GM19438 (cell line): ENCODE measurements at regions not wholly inside any gene's neighbourhood (a gene's known extent, or its start where the extent isn't known, plus 50 kb on each side); places are given as distances from the start of the nearest gene placed in this dataset.
"Not testable (repeated sequence)": the region's sequence is repeated elsewhere in the genome, so short reads cannot be mapped to it uniquely, and the experiment has no call there.

Source experiments
- ATAC-seq: cut with Tn5 transposase; IDR thresholded peaks from one replicate; pipeline ENCODE4 v1.9.1; 2021; ENCODE audit warnings: low read depth; ENCODE audit not compliant: unreplicated experiment

DNA sequence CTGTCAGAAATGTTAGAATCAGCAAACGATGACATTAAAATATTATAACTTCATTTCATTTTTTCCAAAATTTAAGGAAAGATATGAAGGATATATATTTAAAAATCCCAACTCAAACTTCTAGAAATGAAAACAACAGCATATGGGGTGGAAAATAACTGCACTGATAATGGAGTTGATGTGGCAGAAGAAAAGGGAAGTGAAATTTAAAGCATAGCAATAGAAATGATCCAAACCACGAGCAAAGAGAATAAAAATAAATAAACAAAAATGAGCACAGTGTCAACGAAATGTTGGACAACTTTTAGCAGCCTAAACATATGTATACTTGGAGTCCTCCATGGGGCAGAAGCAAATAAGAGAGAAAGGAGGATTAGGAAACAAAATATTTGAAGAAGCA, 280.2 kb downstream of the KCNJ3 start:
- no peak for ATAC-seq

DNA sequence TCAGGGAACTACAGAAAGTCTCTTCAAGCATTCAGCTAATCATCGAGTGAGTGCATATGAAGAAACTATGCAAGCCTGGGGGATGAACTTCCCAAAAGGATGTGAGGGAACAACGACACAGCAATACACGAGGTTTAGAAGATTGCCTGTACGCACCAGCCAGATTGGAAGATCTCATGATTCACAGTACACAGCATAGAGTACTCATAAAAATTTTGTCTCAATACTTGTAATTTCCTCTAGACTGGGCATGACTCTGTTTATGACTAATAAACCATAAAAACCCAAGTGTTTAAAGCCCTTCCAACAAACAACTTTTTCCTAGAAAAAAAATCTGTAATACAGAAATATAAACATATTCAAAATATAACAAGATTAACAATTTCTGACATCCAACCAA, 279.7 kb downstream of the KCNJ3 start:
- ATAC-seq = no peak

DNA sequence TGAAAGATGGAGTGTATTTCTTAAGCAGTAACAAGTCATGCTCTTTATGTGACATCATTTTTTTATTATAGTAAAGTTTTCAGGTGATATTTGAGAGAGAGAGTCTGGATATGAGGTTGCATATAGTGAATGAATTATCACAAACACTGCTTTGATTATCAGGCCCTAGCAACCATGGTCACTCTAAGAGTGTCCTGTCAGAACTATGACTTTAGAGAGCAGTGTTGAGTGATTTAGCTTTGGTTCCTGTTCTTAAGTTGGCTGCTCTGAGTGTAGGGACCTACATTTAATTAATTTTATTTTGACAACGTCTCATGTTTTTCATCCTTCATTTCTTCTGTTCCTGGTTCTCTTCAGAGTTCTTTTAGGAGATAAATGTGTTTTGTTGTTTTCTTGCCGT, 275.5 kb downstream of the KCNJ3 start:
- ATAC-seq = no peak

DNA sequence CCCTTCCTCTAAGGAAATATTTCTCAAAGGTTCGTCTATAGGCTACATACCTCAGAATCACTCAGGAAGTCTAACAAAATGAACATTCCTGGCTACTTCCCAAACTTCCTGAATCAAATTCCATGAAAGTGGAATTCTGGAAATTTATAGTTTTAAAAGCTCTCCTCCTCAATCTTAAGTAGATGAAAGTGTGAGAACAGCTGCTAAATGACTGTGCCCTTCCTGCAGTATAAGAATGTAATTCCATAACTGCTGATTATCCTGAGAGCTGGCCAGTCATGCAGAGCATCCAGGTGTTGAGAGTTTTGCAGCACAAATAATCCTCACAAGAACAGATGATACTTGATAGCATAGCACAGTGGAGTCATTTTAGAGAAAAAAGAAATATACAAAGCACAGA, 265.0 kb downstream of the KCNJ3 start:
- no peak for ATAC-seq

DNA sequence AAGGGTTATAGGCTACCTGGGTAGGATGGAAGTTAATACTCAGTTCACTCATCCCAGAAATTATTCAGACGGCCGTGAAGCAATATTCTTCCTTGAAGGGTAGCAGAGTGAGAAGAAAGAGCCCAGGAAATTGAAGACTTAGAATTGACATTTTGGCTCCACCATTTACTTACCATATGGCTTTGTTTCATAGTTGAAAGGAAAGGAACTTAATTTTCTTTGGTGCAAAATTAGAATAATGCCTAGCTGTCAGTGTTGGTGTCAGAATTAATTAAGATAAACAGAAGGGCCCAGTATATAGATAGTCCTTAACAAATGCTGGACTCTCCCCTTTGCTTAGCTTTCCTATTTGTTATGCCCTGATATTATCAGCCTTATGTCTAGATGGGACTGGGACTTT, 263.2 kb downstream of the KCNJ3 start:
- ATAC-seq = no peak

DNA sequence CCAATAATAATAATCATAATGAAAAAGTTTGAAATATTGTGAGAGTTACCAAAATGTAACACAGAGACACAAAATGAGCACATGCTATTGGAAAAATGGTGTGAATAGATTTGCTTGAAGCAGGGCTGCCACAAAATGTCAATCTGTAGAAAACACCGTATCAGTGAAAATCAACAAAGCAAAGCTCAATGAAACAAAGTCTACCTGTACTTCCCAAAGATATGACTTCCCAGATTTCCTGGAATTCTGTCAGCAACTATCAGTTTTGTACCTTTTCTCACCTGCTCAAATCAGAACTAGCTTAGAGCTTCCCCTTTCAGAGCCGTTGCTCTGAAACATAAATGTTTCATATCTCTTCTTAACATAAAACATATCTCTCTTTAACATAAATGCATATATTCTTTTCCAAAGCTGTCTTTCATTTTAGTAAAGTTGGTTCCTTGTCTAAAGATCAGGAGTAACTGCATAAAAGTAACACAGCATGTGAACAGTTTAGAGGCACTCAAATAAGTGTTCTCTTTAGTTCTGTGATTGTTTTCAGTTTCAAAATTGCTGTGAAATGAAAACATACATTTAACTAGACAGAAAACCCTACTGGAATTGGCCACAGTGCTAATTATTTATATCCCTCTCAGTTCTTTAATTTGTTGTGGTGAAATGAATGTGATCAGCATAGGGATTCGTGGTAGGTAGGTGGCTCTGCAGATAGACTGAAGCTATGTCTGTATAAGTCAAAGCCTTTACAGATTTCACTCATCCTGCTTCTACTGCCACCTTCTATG, 262.5 kb downstream of the KCNJ3 start:
- ATAC-seq = peak; percentile 53

DNA sequence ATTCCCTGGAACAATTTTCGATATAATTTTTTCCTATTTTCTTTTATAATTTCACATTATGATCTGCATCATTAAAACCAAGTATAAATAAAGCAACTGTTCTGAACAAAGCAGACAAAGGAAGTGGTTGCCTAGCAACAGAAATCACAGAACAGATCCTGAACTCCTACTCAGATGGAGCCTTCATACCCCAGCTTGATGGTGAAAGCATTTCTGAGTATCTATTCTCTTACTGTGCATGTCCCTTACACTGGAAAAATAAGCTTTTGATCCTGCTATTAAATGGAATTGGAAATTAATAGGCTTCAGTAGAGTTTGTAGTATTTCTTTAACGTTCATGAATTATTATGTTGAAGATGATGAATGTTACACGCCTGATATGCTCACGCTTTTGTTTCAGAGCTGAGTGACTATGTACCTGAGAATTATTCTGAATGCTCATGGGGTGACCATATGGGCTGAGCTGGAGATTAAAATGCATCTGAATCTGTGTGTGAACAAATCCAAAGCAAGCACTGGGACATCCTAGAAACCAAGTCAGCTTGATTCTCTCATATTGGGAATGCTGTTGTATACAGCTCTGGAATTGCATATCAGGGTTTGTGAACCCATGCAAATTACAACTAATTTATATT, 254.0 kb downstream of the KCNJ3 start:
- no peak for ATAC-seq

DNA sequence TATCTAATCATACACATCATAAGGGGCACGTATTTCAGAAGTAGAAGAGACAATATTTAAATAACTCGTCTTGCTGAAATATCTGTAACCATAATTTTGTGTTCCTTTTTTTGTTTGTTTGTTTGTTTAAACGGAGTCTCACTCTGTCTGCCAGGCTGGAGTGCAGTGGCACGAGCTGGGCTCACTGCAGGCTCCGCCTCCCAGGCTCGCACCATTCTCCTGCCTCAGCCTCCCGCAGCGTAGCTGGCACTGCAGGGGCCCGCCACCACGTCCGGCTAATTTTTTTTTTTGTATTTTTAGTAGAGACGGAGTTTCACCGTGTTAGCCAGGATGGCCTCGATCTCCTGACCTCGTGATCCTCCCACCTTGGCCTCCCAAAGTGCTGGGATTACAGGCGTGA, 248.9 kb downstream of the KCNJ3 start:
- not testable (repeated sequence) for ATAC-seq

DNA sequence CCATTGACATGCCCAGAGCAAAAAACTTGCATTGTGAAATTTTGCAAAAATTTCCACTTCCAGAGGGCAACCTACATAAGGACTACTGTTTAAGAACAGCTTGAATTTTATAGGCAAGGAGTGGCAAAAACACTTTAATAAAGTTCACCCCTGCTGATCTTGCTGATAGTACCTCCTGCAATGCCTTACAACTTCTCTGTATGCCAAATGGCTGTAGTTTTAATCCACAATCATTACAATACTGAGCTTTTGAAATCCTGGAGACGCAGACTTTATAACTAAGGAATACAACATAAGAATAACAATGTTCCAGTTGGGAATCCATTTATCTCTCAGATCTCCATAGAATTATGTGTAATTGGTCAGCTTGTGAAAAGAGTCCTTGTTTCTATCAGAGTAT, 247.5 kb downstream of the KCNJ3 start:
- ATAC-seq = no peak

DNA sequence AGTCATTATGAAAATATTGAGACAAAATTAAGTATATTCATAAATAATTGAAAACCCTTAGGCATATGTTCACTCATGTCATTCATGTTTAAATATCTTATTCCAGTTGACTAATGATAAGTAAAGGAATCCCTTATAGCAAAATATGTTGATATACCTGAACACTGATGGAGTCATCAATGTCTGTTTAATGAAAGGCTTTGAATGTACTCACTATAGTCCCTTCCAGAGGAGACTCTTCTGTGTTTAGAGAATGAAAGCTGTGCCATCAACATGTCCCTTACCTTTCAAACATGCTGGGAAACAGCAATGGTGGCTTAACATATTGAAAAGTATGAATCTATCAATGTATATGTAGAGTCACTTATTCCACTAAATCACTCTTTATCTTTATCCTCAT, 242.9 kb downstream of the KCNJ3 start:
- no peak for ATAC-seq

DNA sequence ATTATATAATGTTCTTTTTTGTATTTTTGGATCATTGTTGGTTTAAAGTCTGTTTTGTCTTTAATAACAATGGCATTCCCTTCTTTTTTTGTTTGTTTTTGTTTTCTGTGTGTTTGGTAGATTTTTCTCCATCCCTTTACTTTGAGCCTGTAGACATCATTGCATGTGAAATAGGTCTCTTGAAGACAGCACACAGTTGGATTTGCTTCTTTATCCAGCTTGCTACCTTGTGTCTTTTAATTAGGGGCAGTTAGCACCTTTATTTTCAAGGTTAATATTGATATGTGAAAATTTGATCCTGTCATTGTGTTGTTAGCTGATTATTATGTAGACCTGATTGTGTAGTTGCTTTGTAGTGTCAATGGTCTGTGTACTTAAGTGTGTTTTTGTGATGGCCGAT, 235.7 kb downstream of the KCNJ3 start:
- ATAC-seq = no peak

DNA sequence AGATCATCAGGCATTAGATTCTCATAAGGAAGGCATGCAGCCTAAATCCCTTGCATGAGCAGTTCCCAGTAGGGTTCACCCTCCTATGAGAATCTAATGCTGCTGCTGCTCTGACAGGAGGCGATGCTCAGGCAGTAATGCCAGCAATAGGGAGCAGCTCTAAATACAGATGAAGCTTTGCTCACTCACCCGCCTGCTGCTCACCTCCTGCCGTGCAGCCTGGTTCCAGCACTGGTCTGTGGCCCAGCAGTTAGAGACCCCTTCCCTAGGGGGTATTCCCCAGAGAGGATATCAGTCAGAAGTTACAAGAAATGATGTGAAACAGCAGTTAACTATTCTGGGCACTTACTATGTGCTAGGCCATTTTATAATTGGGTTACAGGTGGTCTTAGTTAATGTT, 226.0 kb downstream of the KCNJ3 start:
- no peak for ATAC-seq

DNA sequence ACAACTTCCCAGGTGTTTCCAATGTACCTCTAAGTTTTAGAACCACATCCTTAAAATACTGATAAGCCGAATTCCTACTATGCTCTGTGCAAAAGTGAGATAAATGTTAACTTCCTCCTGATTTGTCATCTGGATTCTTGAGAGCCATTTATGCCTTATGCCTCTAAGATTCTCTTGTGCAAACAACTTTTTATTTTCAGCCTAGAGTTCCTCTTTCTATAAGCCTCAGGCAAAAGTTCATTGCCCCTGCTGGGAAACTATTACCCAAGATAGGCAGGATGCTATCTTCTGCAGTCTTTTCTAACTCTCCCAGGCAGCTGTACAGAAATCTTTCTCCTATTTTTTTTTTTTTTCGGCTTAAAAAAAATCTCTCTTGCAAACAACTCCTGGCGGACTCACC, 216.1 kb downstream of the KCNJ3 start:
- ATAC-seq = no peak

DNA sequence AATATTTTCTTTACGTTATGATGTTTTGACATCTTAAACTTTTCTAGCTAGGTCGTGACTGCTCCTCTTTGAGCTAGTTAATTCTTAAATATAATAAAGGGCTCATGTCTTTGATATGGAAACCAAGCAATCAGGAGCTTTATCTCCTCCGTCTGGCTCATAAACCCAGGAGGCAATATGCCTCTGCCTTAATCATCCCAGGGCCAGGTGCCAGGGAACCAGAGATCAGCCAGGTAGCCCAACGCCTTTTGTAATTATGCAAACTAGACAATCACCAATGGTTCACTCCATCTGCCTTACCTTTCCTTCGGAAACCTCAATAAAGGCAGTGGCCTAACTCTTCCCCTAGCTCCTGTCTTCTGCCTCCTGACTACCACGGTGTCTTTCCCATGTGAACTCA, 213.7 kb downstream of the KCNJ3 start:
- no peak for ATAC-seq

DNA sequence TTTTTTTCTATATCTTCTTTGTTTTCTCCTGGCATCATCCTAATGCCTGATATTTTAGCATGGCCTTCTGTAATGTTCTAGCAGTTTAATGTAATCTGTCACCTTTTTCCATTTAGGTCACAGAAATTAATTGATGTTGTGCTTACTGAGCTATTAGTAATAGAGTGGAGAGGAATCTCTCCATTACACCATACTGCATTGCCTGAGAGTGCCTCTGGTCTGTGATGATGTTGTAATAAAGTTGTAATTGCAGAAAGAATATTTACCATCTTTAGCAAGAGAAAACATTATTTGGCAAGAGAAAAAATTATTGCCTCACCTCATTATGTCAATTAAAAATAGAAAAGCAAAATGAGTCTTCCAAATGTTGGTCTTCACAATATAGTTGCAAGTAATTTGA, 213.2 kb downstream of the KCNJ3 start:
- ATAC-seq = no peak

DNA sequence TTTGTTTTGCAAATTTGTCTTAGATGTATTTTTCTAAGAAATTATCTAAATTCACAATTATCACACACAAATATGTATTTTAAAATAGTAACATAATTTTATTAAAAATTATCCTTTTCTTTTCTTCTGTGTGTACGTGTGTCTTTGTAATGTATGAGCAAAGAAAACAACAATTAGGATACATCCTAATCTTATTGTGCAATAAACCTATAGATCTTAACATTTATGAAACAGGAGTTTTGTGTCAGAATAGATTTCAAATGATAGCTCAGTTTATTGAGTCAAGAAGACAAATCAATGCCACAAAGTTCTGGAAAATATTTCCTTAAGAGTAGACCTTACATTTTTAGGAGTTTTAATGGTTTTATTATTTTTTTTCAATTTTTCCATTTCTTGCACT, 212.2 kb downstream of the KCNJ3 start:
- ATAC-seq = no peak

DNA sequence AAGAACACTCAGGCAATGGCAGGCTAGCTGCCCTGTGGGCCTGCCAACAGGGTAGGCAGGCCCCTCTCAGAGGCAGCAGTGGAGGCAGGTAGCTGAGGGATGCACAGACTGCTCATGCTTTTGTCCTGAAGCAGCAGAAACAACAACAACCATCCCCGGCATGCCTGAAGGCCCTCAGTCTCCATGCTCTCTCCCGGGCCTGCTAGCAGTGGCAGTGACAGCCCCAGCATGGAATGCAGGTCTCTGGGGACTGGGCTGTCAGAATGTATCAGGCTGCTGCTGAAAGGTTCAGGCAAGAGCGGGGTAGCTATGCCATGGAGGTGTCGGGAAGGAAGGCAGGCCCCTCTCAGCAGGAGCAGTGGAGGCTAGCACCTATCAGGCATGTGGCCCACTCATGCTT, 209.8 kb downstream of the KCNJ3 start:
- no peak for ATAC-seq
